ENCODE measurements at regions not wholly inside any gene's neighbourhood (a gene's known extent, or its start where the extent isn't known, plus 50 kb on each side); places are given as distances from the start of the nearest gene placed in this dataset.

DNA sequence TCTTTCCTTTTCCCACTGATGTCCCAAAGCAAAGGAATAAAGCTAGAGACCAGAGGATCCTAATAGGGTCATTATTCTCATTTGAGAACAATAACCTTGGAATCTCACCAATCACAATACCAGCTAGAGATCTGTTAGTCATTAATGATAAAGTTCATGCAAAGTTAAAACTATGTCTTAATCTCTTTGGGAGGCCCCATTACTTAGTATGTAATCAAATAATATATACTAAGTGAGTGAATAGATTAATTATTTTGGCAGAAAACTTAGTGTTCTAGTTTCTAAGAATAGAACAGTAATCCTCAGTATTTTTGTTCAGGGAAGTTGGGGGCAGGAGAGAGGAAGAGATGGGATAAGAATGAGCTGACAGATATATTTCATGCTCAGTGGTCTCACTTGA is 227.2 kb downstream of the MTERF1 start:
- no peak for ATAC-seq

More for the DNA sequence above, 227.2 kb downstream of the MTERF1 start:
- no peak for DNase-seq (ENCODE audit: low read depth, low spot score)
- Histone ChIP-seq H3K4me3 (replicated peaks in 1 of 2; ENCODE audit: low read depth in 1 of 2, low read length in 2 of 2) (no peak overlapping the region), H3K9me3 (ENCODE audit: control insufficient read depth in 1 of 2, insufficient read depth in 1 of 2, low read depth in 1 of 2, low read length in 2 of 2) (no peaks in the 10 kb centered on the region), H3K4me2 (ENCODE audit: low read length) (no peak overlapping the region), H3K36me3 (ENCODE audit: control insufficient read depth in 1 of 2, insufficient read depth in 2 of 2, low read length in 2 of 2) (no peaks in the 10 kb centered on the region), H3K9me2 (ENCODE audit: insufficient read depth) (no peaks in the 10 kb centered on the region), H3K79me2 (ENCODE audit: insufficient read depth, low read length) (no peaks in the 10 kb centered on the region), H4K20me1 (ENCODE audit: insufficient read depth) (no peaks in the 10 kb centered on the region), H3K9ac (ENCODE audit: low read length) (no peak overlapping the region), H3K27ac (ENCODE audit: low read depth, low read length) (no peak overlapping the region), H3K4me1 (ENCODE audit: control insufficient read depth in 1 of 2, insufficient read depth in 2 of 2, low read length in 2 of 2) (no peaks in the 10 kb centered on the region), H3K27me3 (ENCODE audit: insufficient read depth, low read length) (peaks cover 15% of the 10 kb centered on the region; the same call in 1 of the 2 replicates), H2AFZ (ENCODE audit: low read depth, low read length, poor library complexity, severe bottlenecking) (no peak overlapping the region)
- no TSS peak for BruUV-seq (replicated peaks)
- ChIA-PET CTCF (no interaction called here), RAD21 (ENCODE audit: low non-redundant PET in 1 of 2, low total read pairs in 2 of 2, uncharacterized antibody in 2 of 2, unreplicated experiment in 2 of 2) (no interaction called here), POLR2A (no interaction called here)
- intact Hi-C loops (cut with micrococcal nuclease): no loop called here
- TF ChIP-seq, protein P1, sequence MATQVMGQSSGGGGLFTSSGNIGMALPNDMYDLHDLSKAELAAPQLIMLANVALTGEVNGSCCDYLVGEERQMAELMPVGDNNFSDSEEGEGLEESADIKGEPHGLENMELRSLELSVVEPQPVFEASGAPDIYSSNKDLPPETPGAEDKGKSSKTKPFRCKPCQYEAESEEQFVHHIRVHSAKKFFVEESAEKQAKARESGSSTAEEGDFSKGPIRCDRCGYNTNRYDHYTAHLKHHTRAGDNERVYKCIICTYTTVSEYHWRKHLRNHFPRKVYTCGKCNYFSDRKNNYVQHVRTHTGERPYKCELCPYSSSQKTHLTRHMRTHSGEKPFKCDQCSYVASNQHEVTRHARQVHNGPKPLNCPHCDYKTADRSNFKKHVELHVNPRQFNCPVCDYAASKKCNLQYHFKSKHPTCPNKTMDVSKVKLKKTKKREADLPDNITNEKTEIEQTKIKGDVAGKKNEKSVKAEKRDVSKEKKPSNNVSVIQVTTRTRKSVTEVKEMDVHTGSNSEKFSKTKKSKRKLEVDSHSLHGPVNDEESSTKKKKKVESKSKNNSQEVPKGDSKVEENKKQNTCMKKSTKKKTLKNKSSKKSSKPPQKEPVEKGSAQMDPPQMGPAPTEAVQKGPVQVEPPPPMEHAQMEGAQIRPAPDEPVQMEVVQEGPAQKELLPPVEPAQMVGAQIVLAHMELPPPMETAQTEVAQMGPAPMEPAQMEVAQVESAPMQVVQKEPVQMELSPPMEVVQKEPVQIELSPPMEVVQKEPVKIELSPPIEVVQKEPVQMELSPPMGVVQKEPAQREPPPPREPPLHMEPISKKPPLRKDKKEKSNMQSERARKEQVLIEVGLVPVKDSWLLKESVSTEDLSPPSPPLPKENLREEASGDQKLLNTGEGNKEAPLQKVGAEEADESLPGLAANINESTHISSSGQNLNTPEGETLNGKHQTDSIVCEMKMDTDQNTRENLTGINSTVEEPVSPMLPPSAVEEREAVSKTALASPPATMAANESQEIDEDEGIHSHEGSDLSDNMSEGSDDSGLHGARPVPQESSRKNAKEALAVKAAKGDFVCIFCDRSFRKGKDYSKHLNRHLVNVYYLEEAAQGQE (IDR thresholded peaks at IDR 0.05; ENCODE audit: low read depth): no peak
- TF ChIP-seq ZNF274 (IDR thresholded peaks at IDR 0.05; ENCODE audit: low read depth, low read length) (no peak), SIN3A (IDR thresholded peaks at IDR 0.05; ENCODE audit: low read depth) (no peak), ZFX (IDR thresholded peaks at IDR 0.05) (no peak), EGR1 (IDR thresholded peaks at IDR 0.05; ENCODE audit: low read depth) (no peak), ELF1 (IDR thresholded peaks at IDR 0.05; ENCODE audit: borderline replicate concordance, low read depth) (no peak), SP1 (IDR thresholded peaks at IDR 0.05; ENCODE audit: low read depth) (no peak), JUND (IDR thresholded peaks at IDR 0.05) (no peak), POLR2A (IDR thresholded peaks at IDR 0.05; ENCODE audit: borderline replicate concordance, extremely low read depth, insufficient read depth, insufficient read length) (no peak), RAD21 (IDR thresholded peaks at IDR 0.05; ENCODE audit: low read depth) (no peak), CEBPB (IDR thresholded peaks at IDR 0.05; ENCODE audit: low read depth) (no peak), CBX3 (IDR thresholded peaks at IDR 0.05; ENCODE audit: low read depth) (no peak), FOSL1 (IDR thresholded peaks at IDR 0.05; ENCODE audit: low read depth) (no peak)
- TF ChIP-seq, protein P2, sequence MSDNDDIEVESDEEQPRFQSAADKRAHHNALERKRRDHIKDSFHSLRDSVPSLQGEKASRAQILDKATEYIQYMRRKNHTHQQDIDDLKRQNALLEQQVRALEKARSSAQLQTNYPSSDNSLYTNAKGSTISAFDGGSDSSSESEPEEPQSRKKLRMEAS (IDR thresholded peaks at IDR 0.05): no peak
- TF ChIP-seq, protein P3, sequence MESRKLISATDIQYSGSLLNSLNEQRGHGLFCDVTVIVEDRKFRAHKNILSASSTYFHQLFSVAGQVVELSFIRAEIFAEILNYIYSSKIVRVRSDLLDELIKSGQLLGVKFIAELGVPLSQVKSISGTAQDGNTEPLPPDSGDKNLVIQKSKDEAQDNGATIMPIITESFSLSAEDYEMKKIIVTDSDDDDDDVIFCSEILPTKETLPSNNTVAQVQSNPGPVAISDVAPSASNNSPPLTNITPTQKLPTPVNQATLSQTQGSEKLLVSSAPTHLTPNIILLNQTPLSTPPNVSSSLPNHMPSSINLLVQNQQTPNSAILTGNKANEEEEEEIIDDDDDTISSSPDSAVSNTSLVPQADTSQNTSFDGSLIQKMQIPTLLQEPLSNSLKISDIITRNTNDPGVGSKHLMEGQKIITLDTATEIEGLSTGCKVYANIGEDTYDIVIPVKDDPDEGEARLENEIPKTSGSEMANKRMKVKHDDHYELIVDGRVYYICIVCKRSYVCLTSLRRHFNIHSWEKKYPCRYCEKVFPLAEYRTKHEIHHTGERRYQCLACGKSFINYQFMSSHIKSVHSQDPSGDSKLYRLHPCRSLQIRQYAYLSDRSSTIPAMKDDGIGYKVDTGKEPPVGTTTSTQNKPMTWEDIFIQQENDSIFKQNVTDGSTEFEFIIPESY (IDR thresholded peaks at IDR 0.05; ENCODE audit: extremely low read depth, insufficient replicate concordance, low read length): no peak
- TF ChIP-seq, protein P4, sequence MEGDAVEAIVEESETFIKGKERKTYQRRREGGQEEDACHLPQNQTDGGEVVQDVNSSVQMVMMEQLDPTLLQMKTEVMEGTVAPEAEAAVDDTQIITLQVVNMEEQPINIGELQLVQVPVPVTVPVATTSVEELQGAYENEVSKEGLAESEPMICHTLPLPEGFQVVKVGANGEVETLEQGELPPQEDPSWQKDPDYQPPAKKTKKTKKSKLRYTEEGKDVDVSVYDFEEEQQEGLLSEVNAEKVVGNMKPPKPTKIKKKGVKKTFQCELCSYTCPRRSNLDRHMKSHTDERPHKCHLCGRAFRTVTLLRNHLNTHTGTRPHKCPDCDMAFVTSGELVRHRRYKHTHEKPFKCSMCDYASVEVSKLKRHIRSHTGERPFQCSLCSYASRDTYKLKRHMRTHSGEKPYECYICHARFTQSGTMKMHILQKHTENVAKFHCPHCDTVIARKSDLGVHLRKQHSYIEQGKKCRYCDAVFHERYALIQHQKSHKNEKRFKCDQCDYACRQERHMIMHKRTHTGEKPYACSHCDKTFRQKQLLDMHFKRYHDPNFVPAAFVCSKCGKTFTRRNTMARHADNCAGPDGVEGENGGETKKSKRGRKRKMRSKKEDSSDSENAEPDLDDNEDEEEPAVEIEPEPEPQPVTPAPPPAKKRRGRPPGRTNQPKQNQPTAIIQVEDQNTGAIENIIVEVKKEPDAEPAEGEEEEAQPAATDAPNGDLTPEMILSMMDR (IDR thresholded peaks at IDR 0.05 in 2 of 3, conservative IDR thresholded peaks at IDR 0.05 in 1 of 3; ENCODE audit: borderline replicate concordance in 1 of 3, insufficient read depth in 1 of 3, low read depth in 2 of 3, low read length in 2 of 3): no peak
